Endodermal cell (in vitro differentiated cells): ENCODE measurements at regions not wholly inside any gene's neighbourhood (a gene's known extent, or its start where the extent isn't known, plus 50 kb on each side); places are given as distances from the start of the nearest gene placed in this dataset.

Source experiments
- DNase-seq: peaks from one replicate; pipeline ENCODE4 v3.0.0-alpha.2; 2017
- H3K27ac ChIP-seq: 2 replicates; pipeline ENCODE4 v1.5.1; 2013; ENCODE audit warnings: mild to moderate bottlenecking, low read depth, low read length, moderate library complexity
- H3K27me3 ChIP-seq: 2 replicates; pipeline ENCODE4 v1.6.1; 2013; ENCODE audit warnings: mild to moderate bottlenecking, low read length, moderate library complexity; ENCODE audit not compliant: insufficient read depth, control insufficient read depth, poor library complexity, severe bottlenecking
- H3K36me3 ChIP-seq: 2 replicates; pipeline ENCODE4 v1.7.0; 2013; ENCODE audit warnings: mild to moderate bottlenecking, low read length, moderate library complexity; ENCODE audit not compliant: control insufficient read depth, insufficient read depth
- H3K4me1 ChIP-seq: one replicate; pipeline ENCODE4 v1.7.0; 2013; ENCODE audit warnings: low read length; ENCODE audit not compliant: control insufficient read depth, insufficient read depth
- H3K4me3 ChIP-seq: 2 replicates; pipeline ENCODE4 v1.5.1; 2013; ENCODE audit warnings: mild to moderate bottlenecking, low read length, moderate library complexity
- H3K9ac ChIP-seq: 2 replicates; pipeline ENCODE4 v1.6.1; 2013; ENCODE audit warnings: mild to moderate bottlenecking, low read length, moderate library complexity; ENCODE audit not compliant: poor library complexity, severe bottlenecking; ENCODE audit errors: extremely low read depth
- H3K9me3 ChIP-seq: 2 replicates; pipeline ENCODE4 v1.6.1; 2013; ENCODE audit warnings: mild to moderate bottlenecking, low read length, moderate library complexity; ENCODE audit not compliant: control insufficient read depth
- H3K27ac Mint-ChIP-seq: 2 replicates; pipeline ENCODE4 v1.8.0; 2020; ENCODE audit warnings: mixed read lengths
- H3K27me3 Mint-ChIP-seq: 2 replicates; pipeline ENCODE4 v1.8.0; 2021; ENCODE audit warnings: mild to moderate bottlenecking, mixed read lengths; ENCODE audit not compliant: insufficient read depth
- H3K36me3 Mint-ChIP-seq: 2 replicates; pipeline ENCODE4 v1.8.0; 2020; ENCODE audit warnings: low read depth, mixed read lengths
- H3K4me1 Mint-ChIP-seq: 2 replicates; pipeline ENCODE4 v1.8.0; 2020; ENCODE audit warnings: mixed read lengths
- H3K4me3 Mint-ChIP-seq: 2 replicates; pipeline ENCODE4 v1.8.0; 2020; ENCODE audit warnings: mild to moderate bottlenecking, moderate library complexity, mixed read lengths
- H3K9me3 Mint-ChIP-seq: 2 replicates; pipeline ENCODE4 v1.8.0; 2020; ENCODE audit warnings: mild to moderate bottlenecking, mixed read lengths
- WGBS, 2 experiments: methylation state at CpG; one replicate each; pipeline versions ENCODE4 v1.1.5 to v1.1.7; 2013; ENCODE audit warnings: missing lambda C conversion rate in 2 of 2, mixed read lengths in 1 of 2; ENCODE audit not compliant: insufficient coverage in 1 of 2, insufficient read length in 1 of 2; 5-methylcytosine and 5-hydroxymethylcytosine counted together
- TF ChIP-seq, protein P1 (sequence below): fragments of 200-600 bp; sonication (generic); conservative IDR thresholded peaks from 2 replicates; pipeline ENCODE4 v1.5.0; 2021; ENCODE audit warnings: antibody characterized with exemption, mild to moderate bottlenecking

GRCh38 chr4:23169608-23170311, 477.0 kb downstream of the GBA3 start:
- no peaks in the 10 kb centered on the region for H3K36me3 ChIP-seq
- no peaks in the 10 kb centered on the region for H3K4me1 ChIP-seq
- no peaks in the 10 kb centered on the region for H3K27me3 ChIP-seq
- no peak overlapping the region for H3K27ac Mint-ChIP-seq
- H3K36me3 Mint-ChIP-seq: no peaks in the 10 kb centered on the region
- H3K9ac ChIP-seq: no peak overlapping the region
- no peaks in the 10 kb centered on the region for H3K27me3 Mint-ChIP-seq
- H3K27ac ChIP-seq: no peak overlapping the region
- 77 to 93% methylated on average over 4 to 6 of the region's 6 CpGs for WGBS, 2 experiments
- peaks cover under 1% of the 10 kb centered on the region for H3K4me1 Mint-ChIP-seq
- no peak overlapping the region for H3K4me3 ChIP-seq
- DNase-seq: no peak
- H3K9me3 Mint-ChIP-seq: peaks cover 3% of the 10 kb centered on the region
- H3K9me3 ChIP-seq: peaks cover 6% of the 10 kb centered on the region
- H3K4me3 Mint-ChIP-seq: no peak overlapping the region
- TF ChIP-seq, protein P1, sequence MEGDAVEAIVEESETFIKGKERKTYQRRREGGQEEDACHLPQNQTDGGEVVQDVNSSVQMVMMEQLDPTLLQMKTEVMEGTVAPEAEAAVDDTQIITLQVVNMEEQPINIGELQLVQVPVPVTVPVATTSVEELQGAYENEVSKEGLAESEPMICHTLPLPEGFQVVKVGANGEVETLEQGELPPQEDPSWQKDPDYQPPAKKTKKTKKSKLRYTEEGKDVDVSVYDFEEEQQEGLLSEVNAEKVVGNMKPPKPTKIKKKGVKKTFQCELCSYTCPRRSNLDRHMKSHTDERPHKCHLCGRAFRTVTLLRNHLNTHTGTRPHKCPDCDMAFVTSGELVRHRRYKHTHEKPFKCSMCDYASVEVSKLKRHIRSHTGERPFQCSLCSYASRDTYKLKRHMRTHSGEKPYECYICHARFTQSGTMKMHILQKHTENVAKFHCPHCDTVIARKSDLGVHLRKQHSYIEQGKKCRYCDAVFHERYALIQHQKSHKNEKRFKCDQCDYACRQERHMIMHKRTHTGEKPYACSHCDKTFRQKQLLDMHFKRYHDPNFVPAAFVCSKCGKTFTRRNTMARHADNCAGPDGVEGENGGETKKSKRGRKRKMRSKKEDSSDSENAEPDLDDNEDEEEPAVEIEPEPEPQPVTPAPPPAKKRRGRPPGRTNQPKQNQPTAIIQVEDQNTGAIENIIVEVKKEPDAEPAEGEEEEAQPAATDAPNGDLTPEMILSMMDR: no peak

GRCh38 chr4:23166919-23167318, 474.2 kb downstream of the GBA3 start:
- H3K27ac Mint-ChIP-seq: no peak overlapping the region
- peaks cover 6% of the 10 kb centered on the region for H3K9me3 ChIP-seq
- no peaks in the 10 kb centered on the region for H3K36me3 Mint-ChIP-seq
- no peak overlapping the region for H3K4me3 ChIP-seq
- DNase-seq: no peak
- WGBS, 2 experiments: 91% methylated on average over 1 of the region's 1 CpG; no CpG with 5 or more reads in 1 of the 2 experiments
- H3K9me3 Mint-ChIP-seq: peaks cover 3% of the 10 kb centered on the region
- TF ChIP-seq, protein P1: no peak
- H3K9ac ChIP-seq: no peak overlapping the region
- H3K27me3 ChIP-seq: no peaks in the 10 kb centered on the region
- H3K36me3 ChIP-seq: no peaks in the 10 kb centered on the region
- peaks cover 10% of the 10 kb centered on the region for H3K4me1 Mint-ChIP-seq
- no peak overlapping the region for H3K4me3 Mint-ChIP-seq
- no peaks in the 10 kb centered on the region for H3K27me3 Mint-ChIP-seq
- H3K4me1 ChIP-seq: no peaks in the 10 kb centered on the region
- H3K27ac ChIP-seq: peak overlapping the region; percentile 13

DNA sequence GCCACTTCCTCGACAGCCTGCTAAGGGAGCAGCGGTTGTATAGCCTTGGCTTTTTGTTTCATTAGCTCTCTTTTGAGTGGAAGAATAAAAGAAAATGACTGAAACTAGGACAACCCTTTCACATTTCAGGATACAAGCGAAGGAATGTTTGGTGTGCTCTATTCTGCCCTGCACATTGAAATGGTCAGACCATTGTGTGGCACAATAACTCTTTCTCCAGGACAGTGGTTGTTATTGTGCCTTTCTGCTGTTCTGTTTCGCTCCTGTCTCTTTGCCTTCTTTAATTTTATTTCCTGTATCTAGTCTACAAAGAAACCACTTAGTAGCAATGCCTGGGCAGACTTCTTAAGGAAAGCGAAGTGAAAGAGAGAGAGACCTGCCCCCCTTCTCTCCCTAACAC, 473.7 kb downstream of the GBA3 start:
- H3K4me3 ChIP-seq: no peak overlapping the region
- H3K9ac ChIP-seq: no peak overlapping the region
- H3K36me3 Mint-ChIP-seq: no peaks in the 10 kb centered on the region
- peak overlapping the region; percentile 13 for H3K27ac ChIP-seq
- H3K4me1 ChIP-seq: no peaks in the 10 kb centered on the region
- no peak overlapping the region for H3K27ac Mint-ChIP-seq
- no peaks in the 10 kb centered on the region for H3K27me3 ChIP-seq
- no peak overlapping the region for H3K4me3 Mint-ChIP-seq
- no peaks in the 10 kb centered on the region for H3K36me3 ChIP-seq
- H3K27me3 Mint-ChIP-seq: no peaks in the 10 kb centered on the region
- H3K9me3 Mint-ChIP-seq: peaks cover 3% of the 10 kb centered on the region
- peaks cover 10% of the 10 kb centered on the region for H3K4me1 Mint-ChIP-seq
- DNase-seq: no peak
- 80 to 90% methylated on average over 4 of the region's 5 CpGs for WGBS, 2 experiments
- TF ChIP-seq, protein P1: no peak
- peaks cover 6% of the 10 kb centered on the region for H3K9me3 ChIP-seq
